KMS-11 (cell line): ENCODE measurements at regions not wholly inside any gene's neighbourhood (a gene's known extent, or its start where the extent isn't known, plus 50 kb on each side); places are given as distances from the start of the nearest gene placed in this dataset.

Experiments
- H2AFZ ChIP-seq: fragments of 200-600 bp; sonication (generic); 2 replicates; pipeline ENCODE4 v1.6.1; 2016; ENCODE audit warnings: antibody characterized with exemption, mixed run types, low read depth
- H3K27ac ChIP-seq: fragments of 200-600 bp; sonication (generic); 2 replicates; pipeline ENCODE4 v1.6.1; 2016; ENCODE audit warnings: mild to moderate bottlenecking, mixed run types
- H3K27me3 ChIP-seq: fragments of 200-600 bp; sonication (generic); 2 replicates; pipeline ENCODE4 v1.6.1; 2017; ENCODE audit warnings: mild to moderate bottlenecking, low read depth, mixed run types, moderate library complexity; ENCODE audit not compliant: insufficient read depth
- H3K36me3 ChIP-seq: fragments of 200-600 bp; sonication (generic); 2 replicates; pipeline ENCODE4 v1.6.1; 2017; ENCODE audit warnings: mild to moderate bottlenecking, mixed run types; ENCODE audit not compliant: insufficient read depth
- H3K4me1 ChIP-seq: fragments of 200-600 bp; sonication (generic); 2 replicates; pipeline ENCODE4 v1.6.1; 2016; ENCODE audit warnings: mild to moderate bottlenecking, low read depth, mixed run types; ENCODE audit not compliant: poor library complexity, severe bottlenecking
- H3K4me2 ChIP-seq: fragments of 200-600 bp; sonication (generic); 2 replicates; pipeline ENCODE4 v1.7.0; 2016; ENCODE audit warnings: mild to moderate bottlenecking, mixed run types
- H3K4me3 ChIP-seq: fragments of 200-600 bp; sonication (generic); IDR thresholded peaks from 2 replicates; pipeline ENCODE4 v1.6.1; 2017; ENCODE audit warnings: low read depth, low read length, mixed read lengths; ENCODE audit not compliant: insufficient read depth
- H3K79me2 ChIP-seq: fragments of 200-600 bp; sonication (generic); 2 replicates; pipeline ENCODE4 v1.6.1; 2016; ENCODE audit warnings: low read depth, mixed run types; ENCODE audit not compliant: insufficient read depth
- H3K9ac ChIP-seq: fragments of 200-600 bp; sonication (generic); 2 replicates; pipeline ENCODE4 v1.6.1; 2016; ENCODE audit warnings: mild to moderate bottlenecking, mixed run types
- H4K20me1 ChIP-seq: fragments of 200-600 bp; sonication (generic); 2 replicates; pipeline ENCODE4 v1.6.1; 2016; ENCODE audit warnings: mild to moderate bottlenecking, mixed run types; ENCODE audit not compliant: insufficient read depth
- TF ChIP-seq, protein P1 (sequence below): fragments of 200-600 bp; sonication (generic); conservative IDR thresholded peaks from 2 replicates; pipeline ENCODE4 v1.6.1; 2017; ENCODE audit warnings: low read depth, mild to moderate bottlenecking, antibody characterized with exemption, low read length, moderate library complexity, mixed read lengths

DNA sequence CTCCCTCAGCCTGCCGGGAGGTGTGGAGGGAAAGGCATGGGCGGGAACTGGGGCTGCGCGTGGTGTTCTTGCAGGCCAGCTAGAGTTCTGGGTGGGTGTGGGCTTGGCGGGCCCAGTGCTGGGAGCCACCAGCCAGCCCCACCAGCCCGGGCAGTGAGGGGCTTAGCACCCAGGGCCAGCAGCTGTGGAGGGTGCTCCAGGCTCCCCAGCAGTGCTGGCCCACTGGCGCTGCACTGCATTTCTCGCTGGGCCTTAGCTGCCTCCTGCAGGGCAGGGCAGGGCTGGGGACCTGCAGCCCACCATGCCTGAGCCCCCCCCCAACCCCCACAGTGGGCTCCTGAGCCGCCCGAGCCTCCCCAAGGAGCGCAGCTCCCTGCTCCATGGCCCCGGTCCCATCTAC lies 304.2 kb downstream of the KCNA4 start:
- H3K4me3 ChIP-seq, result no peak overlapping the region
- no peaks in the 10 kb centered on the region for H3K4me1 ChIP-seq
- TF ChIP-seq, protein P1, sequence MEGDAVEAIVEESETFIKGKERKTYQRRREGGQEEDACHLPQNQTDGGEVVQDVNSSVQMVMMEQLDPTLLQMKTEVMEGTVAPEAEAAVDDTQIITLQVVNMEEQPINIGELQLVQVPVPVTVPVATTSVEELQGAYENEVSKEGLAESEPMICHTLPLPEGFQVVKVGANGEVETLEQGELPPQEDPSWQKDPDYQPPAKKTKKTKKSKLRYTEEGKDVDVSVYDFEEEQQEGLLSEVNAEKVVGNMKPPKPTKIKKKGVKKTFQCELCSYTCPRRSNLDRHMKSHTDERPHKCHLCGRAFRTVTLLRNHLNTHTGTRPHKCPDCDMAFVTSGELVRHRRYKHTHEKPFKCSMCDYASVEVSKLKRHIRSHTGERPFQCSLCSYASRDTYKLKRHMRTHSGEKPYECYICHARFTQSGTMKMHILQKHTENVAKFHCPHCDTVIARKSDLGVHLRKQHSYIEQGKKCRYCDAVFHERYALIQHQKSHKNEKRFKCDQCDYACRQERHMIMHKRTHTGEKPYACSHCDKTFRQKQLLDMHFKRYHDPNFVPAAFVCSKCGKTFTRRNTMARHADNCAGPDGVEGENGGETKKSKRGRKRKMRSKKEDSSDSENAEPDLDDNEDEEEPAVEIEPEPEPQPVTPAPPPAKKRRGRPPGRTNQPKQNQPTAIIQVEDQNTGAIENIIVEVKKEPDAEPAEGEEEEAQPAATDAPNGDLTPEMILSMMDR, result no peak

DNA sequence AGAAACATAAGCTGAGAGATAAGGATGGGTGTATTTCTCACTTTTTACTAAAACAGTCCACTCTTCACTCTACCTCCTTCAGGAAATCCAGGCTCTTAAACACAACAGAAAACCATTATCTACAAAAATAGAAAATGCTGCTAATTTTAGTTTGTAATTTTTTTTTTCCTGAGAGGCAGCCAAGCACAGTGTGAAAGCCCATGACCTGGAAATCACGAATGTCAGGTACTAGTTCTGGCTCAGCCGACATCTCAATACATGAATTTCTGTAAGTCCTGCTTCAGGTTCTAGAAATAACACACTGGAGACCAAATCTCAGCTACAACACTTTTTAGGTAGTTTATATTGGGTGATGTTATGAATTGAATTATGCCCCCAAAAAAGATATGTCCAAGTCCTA lies 308.9 kb downstream of the KCNA4 start:
- H3K4me3 ChIP-seq, result no peak overlapping the region
- H3K36me3 ChIP-seq, result no peaks in the 10 kb centered on the region
- H3K79me2 ChIP-seq, result no peaks in the 10 kb centered on the region
- H3K27me3 ChIP-seq, result no peaks in the 10 kb centered on the region
- H3K4me1 ChIP-seq, result no peaks in the 10 kb centered on the region
- no peak overlapping the region for H3K27ac ChIP-seq
- no peak overlapping the region for H2AFZ ChIP-seq
- TF ChIP-seq, protein P1, result no peak
- no peak overlapping the region for H3K4me2 ChIP-seq
- H3K9ac ChIP-seq, result no peak overlapping the region
- H4K20me1 ChIP-seq, result no peaks in the 10 kb centered on the region

More for the DNA sequence above, 304.2 kb downstream of the KCNA4 start:
- Histone ChIP-seq H3K27ac (no peak overlapping the region), H3K4me2 (no peak overlapping the region), H3K36me3 (no peaks in the 10 kb centered on the region), H4K20me1 (no peaks in the 10 kb centered on the region), H3K79me2 (no peaks in the 10 kb centered on the region), H2AFZ (no peak overlapping the region), H3K27me3 (no peaks in the 10 kb centered on the region), H3K9ac (no peak overlapping the region)

DNA sequence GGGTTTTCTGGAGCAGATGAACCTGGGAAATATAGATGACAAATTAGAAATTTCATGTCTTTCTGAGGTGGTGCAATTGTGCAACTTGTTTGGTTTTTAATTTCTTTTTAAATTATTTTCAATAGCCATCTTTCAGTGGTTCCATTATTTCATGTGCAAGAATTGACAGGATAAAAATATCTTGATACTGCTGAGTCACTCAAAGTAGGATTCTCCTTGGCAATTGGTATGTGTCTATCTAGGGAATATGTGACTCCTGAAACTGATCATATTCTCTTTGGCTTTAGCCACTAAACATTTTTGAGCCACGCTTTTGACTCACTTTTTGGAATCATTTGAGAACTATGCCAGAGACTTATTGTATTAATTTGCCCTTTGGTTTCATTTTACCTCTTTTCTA lies 331.5 kb downstream of the KCNA4 start:
- no peaks in the 10 kb centered on the region for H3K36me3 ChIP-seq
- no peak overlapping the region for H3K4me2 ChIP-seq
- H4K20me1 ChIP-seq, result no peaks in the 10 kb centered on the region
- no peaks in the 10 kb centered on the region for H3K27me3 ChIP-seq
- no peak overlapping the region for H3K9ac ChIP-seq
- H3K4me3 ChIP-seq, result no peak overlapping the region
- TF ChIP-seq, protein P1, result no peak
- no peak overlapping the region for H2AFZ ChIP-seq
- no peak overlapping the region for H3K27ac ChIP-seq
- no peaks in the 10 kb centered on the region for H3K79me2 ChIP-seq
- no peaks in the 10 kb centered on the region for H3K4me1 ChIP-seq

DNA sequence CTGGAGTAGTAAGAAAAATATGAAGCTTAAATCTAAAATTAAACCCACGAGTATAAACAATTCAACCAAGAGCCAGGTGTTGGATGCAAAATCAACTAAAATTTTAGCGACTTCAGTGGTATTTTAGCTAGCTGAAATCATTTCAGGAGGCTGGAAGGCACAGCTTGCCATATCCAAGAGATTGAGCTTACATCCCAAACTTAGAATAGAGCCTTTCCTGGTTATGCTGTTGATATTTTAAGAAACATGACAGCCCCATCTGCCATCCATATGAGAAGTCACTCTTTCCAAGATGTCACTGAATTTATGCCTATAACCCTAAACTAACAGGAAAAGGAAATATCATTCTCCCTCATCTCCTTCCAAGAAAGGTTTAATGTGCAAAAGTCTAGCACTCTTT lies 334.0 kb downstream of the KCNA4 start:
- Histone ChIP-seq H3K4me1 (no peaks in the 10 kb centered on the region), H3K9ac (no peak overlapping the region), H3K4me3 (no peak overlapping the region), H3K27ac (no peak overlapping the region), H3K27me3 (no peaks in the 10 kb centered on the region), H3K79me2 (no peaks in the 10 kb centered on the region), H2AFZ (no peak overlapping the region), H3K4me2 (no peak overlapping the region), H3K36me3 (no peaks in the 10 kb centered on the region), H4K20me1 (no peaks in the 10 kb centered on the region)
- TF ChIP-seq, protein P1, result no peak
